GM12875 (cell line): ENCODE measurements at regions not wholly inside any gene's neighbourhood (a gene's known extent, or its start where the extent isn't known, plus 50 kb on each side); places are given as distances from the start of the nearest gene placed in this dataset.

ENCODE experiments used
- H3K4me3 ChIP-seq: one replicate; pipeline ENCODE4 v1.5.1; 2011; ENCODE audit warnings: low read depth, low read length, control low read depth
- TF ChIP-seq, protein P1 (sequence below): IDR thresholded peaks from 2 replicates; pipeline ENCODE4 v1.5.1; 2011; ENCODE audit warnings: low read depth, mild to moderate bottlenecking, control low read depth, inconsistent platforms, low read length, moderate library complexity, borderline replicate concordance; ENCODE audit not compliant: insufficient read depth

DNA sequence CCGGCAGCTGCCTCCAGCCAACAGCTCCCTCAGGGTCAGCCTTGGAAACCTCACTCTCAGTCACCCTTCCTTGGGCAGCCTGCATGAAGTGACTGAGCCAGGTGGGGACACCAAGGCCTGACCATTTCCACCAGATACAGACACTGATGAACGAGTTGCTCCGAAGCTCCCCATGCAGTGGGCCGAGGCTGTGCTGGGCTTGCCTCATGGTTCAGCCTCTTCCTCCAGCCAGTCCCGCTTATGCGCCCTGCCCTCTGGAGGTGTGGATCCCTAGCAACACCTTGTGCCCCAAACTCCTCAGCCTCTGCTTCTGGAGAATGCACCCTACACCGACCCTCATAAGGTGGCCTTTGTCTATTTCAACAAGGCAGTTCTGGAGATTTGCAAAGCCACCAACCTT is 236.0 kb downstream of the RRAGC start:
- TF ChIP-seq, protein P1, sequence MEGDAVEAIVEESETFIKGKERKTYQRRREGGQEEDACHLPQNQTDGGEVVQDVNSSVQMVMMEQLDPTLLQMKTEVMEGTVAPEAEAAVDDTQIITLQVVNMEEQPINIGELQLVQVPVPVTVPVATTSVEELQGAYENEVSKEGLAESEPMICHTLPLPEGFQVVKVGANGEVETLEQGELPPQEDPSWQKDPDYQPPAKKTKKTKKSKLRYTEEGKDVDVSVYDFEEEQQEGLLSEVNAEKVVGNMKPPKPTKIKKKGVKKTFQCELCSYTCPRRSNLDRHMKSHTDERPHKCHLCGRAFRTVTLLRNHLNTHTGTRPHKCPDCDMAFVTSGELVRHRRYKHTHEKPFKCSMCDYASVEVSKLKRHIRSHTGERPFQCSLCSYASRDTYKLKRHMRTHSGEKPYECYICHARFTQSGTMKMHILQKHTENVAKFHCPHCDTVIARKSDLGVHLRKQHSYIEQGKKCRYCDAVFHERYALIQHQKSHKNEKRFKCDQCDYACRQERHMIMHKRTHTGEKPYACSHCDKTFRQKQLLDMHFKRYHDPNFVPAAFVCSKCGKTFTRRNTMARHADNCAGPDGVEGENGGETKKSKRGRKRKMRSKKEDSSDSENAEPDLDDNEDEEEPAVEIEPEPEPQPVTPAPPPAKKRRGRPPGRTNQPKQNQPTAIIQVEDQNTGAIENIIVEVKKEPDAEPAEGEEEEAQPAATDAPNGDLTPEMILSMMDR = no peak
- no peak overlapping the region for H3K4me3 ChIP-seq

DNA sequence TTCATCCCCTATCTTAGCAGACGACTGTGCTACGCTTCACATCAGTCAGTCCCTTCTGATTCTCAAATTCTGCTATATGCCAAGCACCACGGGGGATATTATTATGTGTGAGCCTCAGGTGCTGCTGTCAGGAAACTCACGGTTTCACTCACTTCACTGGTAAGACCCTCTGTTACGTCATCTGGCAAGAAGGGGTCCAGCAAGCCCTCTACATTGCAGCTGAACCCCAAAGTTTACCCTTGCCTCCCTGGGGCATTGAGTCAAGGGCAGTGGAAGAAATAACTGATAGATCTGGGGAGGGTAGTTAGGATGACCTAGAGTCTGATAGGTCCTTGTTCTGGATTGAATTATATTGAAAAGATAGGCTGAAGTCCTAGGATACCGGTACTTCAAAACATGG is 237.4 kb downstream of the RRAGC start:
- TF ChIP-seq, protein P1 = no peak
- no peak overlapping the region for H3K4me3 ChIP-seq

DNA sequence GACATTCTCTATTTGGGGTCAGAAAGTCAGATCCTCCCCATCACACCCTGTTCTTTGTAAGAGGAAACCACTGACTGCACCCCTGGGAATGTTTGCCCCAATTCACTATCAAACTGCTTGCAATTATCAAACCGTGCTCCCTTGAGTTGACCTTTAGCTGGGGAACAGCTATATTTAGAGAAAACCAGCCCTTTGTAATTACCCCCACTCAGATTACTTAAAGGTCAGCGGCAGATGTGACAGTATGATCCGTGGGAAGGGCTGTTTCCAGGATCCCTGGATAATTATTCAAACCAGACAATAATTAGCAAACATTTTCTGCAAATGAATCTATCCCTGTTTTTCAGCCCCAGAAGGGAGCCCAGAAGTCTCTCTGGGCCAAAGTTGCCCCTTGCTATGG is 242.7 kb downstream of the RRAGC start:
- TF ChIP-seq, protein P1 = no peak
- no peak overlapping the region for H3K4me3 ChIP-seq

DNA sequence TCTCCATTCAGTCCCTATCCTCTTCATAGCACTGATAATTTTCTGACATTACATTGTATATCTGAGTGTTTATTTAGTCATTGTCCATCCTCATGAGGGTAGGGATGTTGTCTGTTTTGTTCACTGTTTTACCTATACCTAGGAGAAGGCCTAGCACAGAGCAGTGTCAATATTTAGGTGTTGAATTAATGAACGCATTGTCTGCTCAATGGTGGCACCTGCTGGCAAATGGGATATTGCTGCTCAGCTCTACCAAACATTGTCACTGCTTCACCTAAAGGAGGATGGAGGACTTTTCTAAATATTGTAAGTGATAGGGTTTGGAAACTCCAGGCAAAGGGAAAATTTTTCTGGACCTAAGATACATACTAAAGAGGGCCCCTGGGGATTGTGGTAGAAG is 243.9 kb downstream of the RRAGC start:
- no peak overlapping the region for H3K4me3 ChIP-seq
- TF ChIP-seq, protein P1 = peak; percentile 41; the same call in 1 of the 2 replicates

DNA sequence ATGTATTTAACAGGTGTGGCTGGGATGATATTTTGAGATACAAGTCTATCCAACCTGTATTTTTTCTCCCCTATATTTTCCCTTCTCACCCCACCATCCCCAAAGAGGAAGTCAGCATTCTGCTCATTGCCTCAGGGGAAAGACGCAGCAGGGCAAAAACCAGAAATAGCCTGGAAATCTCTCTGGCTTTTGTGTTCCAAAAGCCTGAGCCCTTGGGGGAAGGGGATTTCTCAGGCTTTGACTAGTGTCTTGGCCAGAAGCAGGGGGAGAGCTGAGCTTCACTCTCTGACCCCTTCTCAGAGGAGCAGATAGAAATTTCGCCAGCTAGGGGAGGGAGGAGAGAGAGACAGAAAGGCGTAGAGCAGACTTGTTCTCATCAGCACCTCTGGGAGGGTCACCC is 244.7 kb downstream of the RRAGC start:
- no peak overlapping the region for H3K4me3 ChIP-seq
- TF ChIP-seq, protein P1 = no peak

DNA sequence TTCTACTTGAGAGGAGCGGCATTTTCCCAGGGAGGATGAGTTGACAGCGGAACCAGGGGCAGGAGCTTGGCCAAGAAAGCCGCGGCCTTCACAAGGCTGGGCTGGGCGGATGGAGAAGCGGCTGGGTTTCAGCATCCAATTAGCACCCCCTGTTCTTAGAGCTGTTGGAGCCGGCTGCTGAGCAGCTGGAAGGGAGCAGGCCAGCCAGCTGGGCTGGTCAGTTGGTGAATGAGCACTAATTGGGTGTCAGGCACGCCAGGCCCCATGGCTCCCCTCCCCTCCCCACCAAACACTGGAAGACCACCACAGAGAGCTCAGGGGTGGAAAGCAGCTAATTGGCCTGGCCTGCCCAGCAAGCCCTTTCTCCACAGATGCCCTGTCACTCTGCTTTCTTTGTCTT is 245.6 kb downstream of the RRAGC start:
- no peak overlapping the region for H3K4me3 ChIP-seq
- TF ChIP-seq, protein P1 = no peak

DNA sequence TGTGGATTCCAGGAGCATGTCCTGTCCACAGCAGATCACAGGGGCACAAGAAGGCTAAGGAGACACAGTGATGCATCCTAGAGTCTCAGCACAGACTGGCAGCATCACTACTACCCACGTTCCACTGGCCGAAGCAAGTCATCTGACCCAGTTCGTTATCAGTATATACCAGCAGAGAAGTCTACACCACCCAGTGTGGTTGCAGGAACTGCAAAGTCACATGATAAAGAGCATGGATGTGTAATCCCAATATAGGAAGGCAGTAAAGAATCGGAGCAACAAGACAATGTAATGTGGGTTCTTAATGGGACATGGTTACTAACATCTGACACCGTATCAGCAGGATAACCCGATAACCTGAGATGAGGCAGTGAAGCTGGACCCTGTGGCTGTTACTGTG is 246.6 kb downstream of the RRAGC start:
- TF ChIP-seq, protein P1 = no peak
- no peak overlapping the region for H3K4me3 ChIP-seq
